ENCODE measurements at regions not wholly inside any gene's neighbourhood (a gene's known extent, or its start where the extent isn't known, plus 50 kb on each side); places are given as distances from the start of the nearest gene placed in this dataset.

DNA sequence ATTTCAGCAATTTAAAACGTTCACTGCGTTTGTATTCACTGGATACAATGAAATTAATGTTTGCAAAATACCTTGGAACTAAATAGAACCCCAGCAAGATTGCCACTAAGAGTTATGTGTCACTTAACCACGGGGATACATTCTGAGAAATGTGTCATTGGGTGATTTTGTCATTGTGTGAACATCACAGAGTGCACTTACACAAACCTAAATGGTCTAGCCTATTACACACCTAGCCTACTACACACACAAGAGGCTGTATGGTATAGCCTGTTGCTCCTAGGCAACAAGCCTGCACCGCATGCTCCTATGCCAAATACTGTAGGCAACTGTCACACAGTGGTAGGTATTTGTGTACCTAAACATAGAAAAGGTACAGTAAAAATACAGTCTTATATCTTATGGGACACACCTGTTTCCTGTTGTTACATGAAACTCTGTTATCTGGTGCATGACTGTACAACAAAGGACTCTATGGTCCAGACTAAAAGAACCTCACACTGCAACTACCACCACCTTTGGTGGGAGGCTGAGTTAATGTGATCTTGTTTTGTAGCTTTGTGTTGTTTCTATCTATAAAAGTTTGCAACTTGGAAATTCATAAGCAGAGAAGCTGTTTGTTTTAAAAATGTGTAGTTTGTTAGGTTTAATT lies 92.2 kb upstream of the NTRK3 start:
- Histone ChIP-seq H3K27ac (no peak overlapping the region), H3K36me3 (no peaks in the 10 kb centered on the region)
- TF ChIP-seq, protein P1, sequence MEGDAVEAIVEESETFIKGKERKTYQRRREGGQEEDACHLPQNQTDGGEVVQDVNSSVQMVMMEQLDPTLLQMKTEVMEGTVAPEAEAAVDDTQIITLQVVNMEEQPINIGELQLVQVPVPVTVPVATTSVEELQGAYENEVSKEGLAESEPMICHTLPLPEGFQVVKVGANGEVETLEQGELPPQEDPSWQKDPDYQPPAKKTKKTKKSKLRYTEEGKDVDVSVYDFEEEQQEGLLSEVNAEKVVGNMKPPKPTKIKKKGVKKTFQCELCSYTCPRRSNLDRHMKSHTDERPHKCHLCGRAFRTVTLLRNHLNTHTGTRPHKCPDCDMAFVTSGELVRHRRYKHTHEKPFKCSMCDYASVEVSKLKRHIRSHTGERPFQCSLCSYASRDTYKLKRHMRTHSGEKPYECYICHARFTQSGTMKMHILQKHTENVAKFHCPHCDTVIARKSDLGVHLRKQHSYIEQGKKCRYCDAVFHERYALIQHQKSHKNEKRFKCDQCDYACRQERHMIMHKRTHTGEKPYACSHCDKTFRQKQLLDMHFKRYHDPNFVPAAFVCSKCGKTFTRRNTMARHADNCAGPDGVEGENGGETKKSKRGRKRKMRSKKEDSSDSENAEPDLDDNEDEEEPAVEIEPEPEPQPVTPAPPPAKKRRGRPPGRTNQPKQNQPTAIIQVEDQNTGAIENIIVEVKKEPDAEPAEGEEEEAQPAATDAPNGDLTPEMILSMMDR (IDR thresholded peaks at IDR 0.05) = no peak
- TF ChIP-seq POLR2A (IDR thresholded peaks at IDR 0.05) = no peak

DNA sequence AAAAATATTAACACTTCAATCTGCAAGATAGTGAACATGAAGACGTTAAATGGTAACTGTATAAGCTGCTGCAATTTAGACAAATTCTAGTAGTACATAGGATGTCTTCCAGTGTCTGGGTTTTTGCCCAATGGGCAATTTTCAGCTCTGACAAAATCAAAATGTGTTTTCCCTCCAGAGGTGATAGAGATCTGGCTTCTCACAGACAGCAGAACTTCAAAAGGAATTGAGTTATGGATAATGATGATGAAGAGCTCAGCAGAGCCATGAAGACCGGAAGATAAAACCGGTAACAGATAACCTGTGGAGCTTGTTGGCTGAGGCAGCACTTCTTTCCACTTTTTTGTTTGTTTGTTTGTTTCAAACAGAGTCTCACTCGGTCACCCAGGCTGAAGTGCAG lies 89.4 kb upstream of the NTRK3 start:
- Histone ChIP-seq H3K9me3 (no peaks in the 10 kb centered on the region), H3K27ac (no peak overlapping the region), H3K27me3 (no peaks in the 10 kb centered on the region), H3K4me3 (no peak overlapping the region), H3K36me3 (no peaks in the 10 kb centered on the region), H3K4me1 (no peaks in the 10 kb centered on the region)
- intact Hi-C loops (cut with DNase I; ENCODE audit: low total_unique reads) = no loop called here
- DNase-seq = no peak
- TF ChIP-seq, protein P1 (IDR thresholded peaks at IDR 0.05) = no peak

More for the DNA sequence above, 92.2 kb upstream of the NTRK3 start:
- intact Hi-C loops (cut with DNase I; ENCODE audit: low total_unique reads) = no loop called here
- Histone ChIP-seq H3K4me3 (no peak overlapping the region), H3K4me1 (no peaks in the 10 kb centered on the region), H3K27me3 (no peaks in the 10 kb centered on the region), H3K9me3 (peaks cover 0 to 5% of the 10 kb centered on the region in 2 donors)
- DNase-seq = no peak

DNA sequence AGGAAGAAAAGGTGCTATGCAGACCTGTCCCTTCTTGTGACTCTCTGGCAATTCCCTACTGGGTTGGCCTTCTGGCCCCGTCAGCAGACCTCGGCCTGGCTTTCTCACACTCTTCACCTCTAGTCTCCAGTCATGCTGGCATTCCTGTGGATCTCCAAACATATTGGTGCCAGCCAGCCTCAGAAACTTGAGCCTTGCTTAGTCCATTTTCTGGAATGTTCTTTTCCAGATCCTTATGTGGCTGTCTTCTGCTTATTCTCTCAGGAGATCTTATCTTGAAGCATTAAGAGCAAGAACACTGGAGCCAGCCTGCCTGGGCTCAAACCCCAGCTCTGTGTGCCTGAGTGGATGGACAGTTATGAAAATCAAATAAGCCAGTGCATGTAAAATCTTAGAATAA lies 88.2 kb upstream of the NTRK3 start:
- Histone ChIP-seq H3K4me1 (no peaks in the 10 kb centered on the region), H3K4me3 (no peak overlapping the region), H3K27ac (no peak overlapping the region), H3K36me3 (no peaks in the 10 kb centered on the region), H3K27me3 (no peaks in the 10 kb centered on the region), H3K9me3 (no peaks in the 10 kb centered on the region)
- TF ChIP-seq, protein P1 (IDR thresholded peaks at IDR 0.05) = no peak
- no peak for TF ChIP-seq POLR2A (IDR thresholded peaks at IDR 0.05)
- no peak for DNase-seq
- intact Hi-C loops (cut with DNase I; ENCODE audit: low total_unique reads) = no loop called here

DNA sequence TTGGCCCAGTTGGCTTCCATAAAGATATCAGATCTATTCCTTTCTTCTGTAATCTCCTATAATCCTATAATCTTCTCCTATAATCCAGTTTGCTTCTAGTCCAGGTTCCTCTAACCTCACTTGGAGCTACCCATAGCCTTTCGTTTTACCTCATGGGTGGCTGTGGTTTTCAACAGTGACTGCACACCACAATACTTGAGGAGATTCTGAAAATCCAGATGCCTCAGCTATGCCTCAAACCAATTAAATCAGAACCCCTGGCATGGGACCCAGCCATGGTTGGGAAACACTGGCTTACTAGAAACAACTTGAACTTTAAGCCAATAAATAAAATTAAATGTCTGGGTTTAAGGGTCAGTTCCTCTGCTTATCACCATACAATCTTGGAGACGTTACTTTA lies 86.1 kb upstream of the NTRK3 start:
- Histone ChIP-seq H3K36me3 (no peaks in the 10 kb centered on the region), H3K27ac (no peak overlapping the region), H3K4me3 (no peak overlapping the region), H3K27me3 (no peaks in the 10 kb centered on the region), H3K9me3 (no peaks in the 10 kb centered on the region), H3K4me1 (no peaks in the 10 kb centered on the region)
- intact Hi-C loops (cut with DNase I; ENCODE audit: low total_unique reads) = no loop called here
- no peak for TF ChIP-seq POLR2A (IDR thresholded peaks at IDR 0.05)
- TF ChIP-seq, protein P1 (IDR thresholded peaks at IDR 0.05) = no peak
- DNase-seq = no peak

DNA sequence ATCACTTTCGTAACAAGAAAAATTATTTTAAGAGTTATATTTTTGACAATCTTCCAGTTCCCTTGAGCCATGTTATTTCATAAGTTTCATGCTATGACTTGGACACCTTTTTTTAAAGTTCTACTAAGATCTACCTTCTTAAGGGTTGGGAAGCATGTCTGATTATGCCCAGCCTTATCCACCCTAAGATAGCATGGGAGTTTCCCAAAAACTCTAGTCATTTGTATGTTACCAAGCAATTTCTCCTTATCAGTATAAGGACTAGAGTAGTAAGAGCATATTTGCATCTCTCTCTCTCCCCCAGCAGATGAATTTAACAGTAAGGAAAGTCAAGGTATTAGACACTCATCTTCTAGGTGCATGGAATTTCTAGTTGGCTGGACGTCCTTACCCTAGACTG lies 85.1 kb upstream of the NTRK3 start:
- H3K27ac ChIP-seq = no peak overlapping the region
- TF ChIP-seq POLR2A (IDR thresholded peaks at IDR 0.05) = no peak
- TF ChIP-seq, protein P1 (IDR thresholded peaks at IDR 0.05) = no peak
- no peak for DNase-seq
- no peaks in the 10 kb centered on the region for H3K9me3 ChIP-seq
- H3K4me3 ChIP-seq = no peak overlapping the region
- H3K4me1 ChIP-seq = no peaks in the 10 kb centered on the region
- H3K36me3 ChIP-seq = no peaks in the 10 kb centered on the region
- intact Hi-C loops (cut with DNase I; ENCODE audit: low total_unique reads) = no loop called here
- H3K27me3 ChIP-seq = no peaks in the 10 kb centered on the region
